ENCODE measurements at regions not wholly inside any gene's neighbourhood (a gene's known extent, or its start where the extent isn't known, plus 50 kb on each side); places are given as distances from the start of the nearest gene placed in this dataset.

- TF ChIP-seq POLR2A (IDR thresholded peaks at IDR 0.05) (no peak), CTCF (IDR thresholded peaks at IDR 0.05) (no peak)
Measured at GRCh38 chr2:196331143-196331542, 159.8 kb upstream of the STK17B start.
